GM23248 (cell line): ENCODE measurements at regions not wholly inside any gene's neighbourhood (a gene's known extent, or its start where the extent isn't known, plus 50 kb on each side); places are given as distances from the start of the nearest gene placed in this dataset.

ENCODE experiments used
- EZH2 ChIP-seq: fragments of 200-600 bp; sonication (generic); IDR thresholded peaks from 2 replicates; pipeline ENCODE4 v1.6.1; 2018; ENCODE audit warnings: antibody characterized with exemption, mild to moderate bottlenecking; ENCODE audit not compliant: insufficient read depth, poor library complexity, severe bottlenecking
- EZH2phosphoT487 ChIP-seq: fragments of 200-600 bp; sonication (generic); IDR thresholded peaks from 2 replicates; pipeline ENCODE4 v1.6.1; 2018; ENCODE audit warnings: antibody characterized with exemption, moderate library complexity, mild to moderate bottlenecking, low read depth; ENCODE audit not compliant: insufficient read depth

GRCh38 chr13:58187881-58188280 is 556.3 kb downstream of the PCDH17 start:
- TF ChIP-seq EZH2phosphoT487 (no peak), EZH2 (no peak)
